Right ventricle myocardium inferior (tissue), 1 donor: ENCODE measurements at regions not wholly inside any gene's neighbourhood (a gene's known extent, or its start where the extent isn't known, plus 50 kb on each side); places are given as distances from the start of the nearest gene placed in this dataset.

Experiments used
- ATAC-seq: fragments of 200-7000 bp; cut with Tn5 transposase; one replicate; pipeline ENCODE4 v1.9.1; 2020; ENCODE audit warnings: mild to moderate bottlenecking, moderate library complexity
- DNase-seq: peaks from one replicate; pipeline ENCODE4 v3.0.0; 2021; ENCODE audit errors: missing footprints
- intact Hi-C: fragments of 100-400 bp; cut with DNase I; formaldehyde crosslinking; loops from one replicate; pipeline ENCODE4 v1.11.0; 2022
- donor health status: DM: no; HTN: yes; CAD: no; lungs with severe emphysema.

DNA sequence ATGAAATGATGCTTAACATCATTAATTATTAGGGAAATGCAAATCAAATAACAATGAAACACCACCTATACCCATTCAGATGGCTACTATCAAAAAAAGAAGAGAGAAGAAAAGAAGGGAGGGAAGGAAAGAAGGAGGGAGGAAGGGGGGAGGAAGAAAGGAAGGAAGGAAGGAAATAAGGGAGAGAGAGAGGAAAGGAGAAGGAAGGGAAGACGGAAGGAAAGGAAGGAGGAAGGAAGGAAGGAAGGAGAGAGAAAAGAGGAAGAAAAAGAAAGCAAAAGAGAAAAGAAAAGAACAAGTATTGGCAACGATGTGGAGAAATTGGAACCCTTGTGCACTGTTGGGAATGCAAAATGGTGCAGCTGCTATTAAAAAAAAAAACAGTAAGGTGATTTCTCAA, 363.3 kb downstream of the TNS1 start:
- ATAC-seq (no peak), DNase-seq (no peak)
- intact Hi-C loops, result no loop called here

- no peak for ATAC-seq
- DNase-seq, result no peak
- intact Hi-C loops, result no loop called here
Measured at GRCh38 chr2:217638533-217638932, 364.3 kb downstream of the TNS1 start.

DNA sequence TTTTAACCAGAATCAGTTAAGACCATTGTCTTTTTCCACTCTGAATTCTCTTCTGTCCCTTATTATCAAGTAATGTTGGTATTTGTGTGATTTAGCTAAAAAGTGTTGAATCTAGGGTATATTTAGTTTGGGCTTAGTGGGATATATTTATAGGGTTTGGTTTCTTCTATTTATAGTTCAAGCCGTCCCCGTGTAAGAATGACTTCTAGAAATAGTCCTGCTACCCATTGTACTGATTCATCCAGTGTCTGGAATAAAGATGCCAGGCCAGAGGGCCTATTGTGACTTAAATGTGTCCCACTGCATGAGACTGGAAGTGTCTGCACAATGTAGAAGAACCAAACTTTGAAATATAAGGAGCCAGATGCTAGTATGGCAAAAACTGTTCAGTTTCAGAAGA, 364.8 kb downstream of the TNS1 start:
- intact Hi-C loops, result no loop called here
- ATAC-seq (no peak), DNase-seq (no peak)

GRCh38 chr2:217636991-217637561, 365.7 kb downstream of the TNS1 start:
- no peak for ATAC-seq
- intact Hi-C loops, result no loop called here
- DNase-seq, result no peak

- peak; percentile 33 for ATAC-seq
- no peak for DNase-seq
- intact Hi-C loops, result no loop called here
Measured at GRCh38 chr2:217636578-217636977, 366.2 kb downstream of the TNS1 start.

DNA sequence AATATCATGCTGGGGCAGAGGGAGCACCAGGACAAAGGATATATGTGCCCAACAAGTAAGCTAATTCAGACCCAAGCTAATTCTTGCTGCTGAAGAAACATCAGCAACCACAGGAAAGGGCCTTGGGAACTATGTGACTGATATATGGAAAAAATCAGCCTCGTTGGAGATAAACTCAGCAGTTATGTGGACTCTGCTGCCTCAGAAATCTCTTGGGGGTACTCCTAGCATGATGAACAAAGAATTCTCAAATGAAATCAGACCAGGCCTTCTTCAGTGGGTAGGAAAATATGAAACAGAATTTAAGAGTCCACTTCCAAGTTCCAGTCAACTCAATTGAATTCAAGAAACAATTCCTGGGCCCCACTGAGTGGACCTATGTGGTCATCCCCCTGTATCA, 367.9 kb downstream of the TNS1 start:
- DNase-seq (no peak), ATAC-seq (no peak)
- intact Hi-C loops, result no loop called here

DNA sequence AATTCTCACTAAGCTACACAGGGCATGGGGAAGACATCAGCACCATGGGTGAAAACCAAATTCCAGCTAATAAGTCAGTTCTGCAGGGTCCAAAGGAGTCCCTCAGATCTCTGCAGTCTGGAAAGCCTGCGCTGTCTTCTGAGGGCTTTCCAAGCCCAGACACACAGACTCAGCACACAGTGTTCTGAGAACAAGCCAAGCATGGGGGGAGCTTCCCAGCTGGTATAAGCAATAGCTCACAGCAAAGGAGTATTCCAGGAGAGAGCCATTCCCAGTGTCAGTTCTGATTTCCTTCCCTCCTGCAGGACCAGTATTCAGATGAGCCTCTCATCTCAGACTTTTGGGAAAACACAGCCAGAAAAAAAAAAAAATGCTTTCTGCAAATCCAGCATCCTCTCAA, 370.8 kb downstream of the TNS1 start:
- DNase-seq (peak; percentile 73), ATAC-seq (peak; percentile 85)
- intact Hi-C loops, result no loop called here

DNA sequence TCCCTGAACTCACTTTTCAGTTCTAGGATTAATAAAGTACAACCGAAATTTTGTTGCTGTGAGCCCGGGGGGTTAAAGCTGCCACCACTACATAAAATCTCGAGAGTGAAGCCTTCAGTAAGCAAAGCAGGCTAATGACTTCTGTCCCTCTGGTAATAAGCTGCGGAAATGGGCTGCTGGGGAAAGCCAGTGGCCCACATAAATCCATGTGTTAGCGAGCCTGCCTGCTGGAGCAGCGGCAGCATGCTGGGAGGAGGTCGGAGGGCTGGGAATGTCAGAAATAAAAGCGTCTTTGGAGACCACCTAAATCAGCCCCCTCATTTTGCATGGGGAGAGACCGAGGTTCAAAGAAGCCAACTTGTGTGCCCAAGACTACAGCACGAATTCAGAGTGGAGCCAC, 371.7 kb downstream of the TNS1 start:
- ATAC-seq, result no peak
- no peak for DNase-seq
- intact Hi-C loops, result no loop called here

- no peak for ATAC-seq
- intact Hi-C loops, result no loop called here
Measured at GRCh38 chr2:217629347-217629746, 373.4 kb downstream of the TNS1 start.

GRCh38 chr2:217628061-217628460, 374.7 kb downstream of the TNS1 start:
- ATAC-seq, result no peak
- intact Hi-C loops, result no loop called here
- DNase-seq, result no peak

More at GRCh38 chr2:217629347-217629746, 373.4 kb downstream of the TNS1 start:
- no peak for DNase-seq

- no peak for DNase-seq
Measured at GRCh38 chr2:217626926-217627325, 375.9 kb downstream of the TNS1 start.

DNA sequence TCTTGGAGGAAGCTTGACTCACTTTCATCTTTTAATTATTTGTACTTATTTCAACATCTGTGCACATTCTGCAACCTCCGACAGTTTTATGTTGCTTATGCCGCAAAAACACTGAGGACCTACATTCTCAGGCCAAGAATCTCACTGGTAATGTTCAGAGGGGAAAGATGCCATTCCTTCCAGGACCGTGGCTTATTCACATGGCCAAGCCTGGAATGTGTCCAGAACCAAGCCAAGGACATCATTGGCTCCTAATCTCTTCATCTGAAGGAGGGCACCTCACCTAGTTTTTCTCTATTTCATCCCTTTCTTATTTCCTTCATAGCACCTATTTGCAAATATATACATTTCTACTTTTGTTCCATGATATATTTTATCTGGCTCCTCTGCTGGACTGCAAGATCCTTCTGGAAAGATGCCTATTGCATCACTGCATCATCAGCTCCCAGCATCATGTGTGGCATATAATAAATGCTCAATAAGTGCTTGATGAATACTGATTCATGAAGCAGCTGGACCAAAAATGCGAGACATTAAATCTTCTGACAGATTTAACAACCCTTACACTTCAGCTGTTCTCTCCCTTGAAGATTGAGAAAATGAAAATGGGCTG, 377.1 kb downstream of the TNS1 start:
- ATAC-seq (no peak), DNase-seq (no peak)
- intact Hi-C loops, result no loop called here

More at GRCh38 chr2:217626926-217627325, 375.9 kb downstream of the TNS1 start:
- ATAC-seq, result no peak
- intact Hi-C loops, result no loop called here

DNA sequence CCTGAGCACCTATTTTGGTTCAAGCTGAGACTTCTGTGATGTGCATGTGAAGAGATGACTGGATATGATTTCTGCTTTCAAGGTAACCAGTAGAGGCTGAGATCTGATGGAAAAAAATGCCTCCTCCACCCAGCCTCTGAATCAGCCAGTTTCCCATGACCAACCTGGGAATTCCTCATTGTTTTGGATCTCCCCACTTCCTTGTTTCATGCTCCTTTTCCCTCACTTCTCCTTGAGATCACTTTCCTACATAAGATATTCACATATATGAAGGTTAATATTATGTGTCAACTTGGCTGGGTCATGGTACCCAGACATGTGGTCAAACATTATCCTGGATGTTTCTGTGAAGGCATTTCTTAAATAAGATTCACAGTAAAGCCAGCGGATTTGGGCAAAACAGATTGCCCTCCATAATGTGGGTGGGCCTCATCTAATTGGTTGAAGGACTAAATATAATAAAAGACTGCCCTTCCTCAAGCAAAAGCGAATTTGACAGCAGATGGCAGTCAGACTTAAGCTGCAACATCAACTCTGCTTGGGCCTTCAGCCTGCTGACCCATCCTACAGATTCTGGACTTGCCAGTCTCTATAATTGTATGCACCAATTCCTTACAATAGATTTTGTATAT, 379.4 kb downstream of the TNS1 start:
- DNase-seq (no peak), ATAC-seq (no peak)
- intact Hi-C loops, result no loop called here

DNA sequence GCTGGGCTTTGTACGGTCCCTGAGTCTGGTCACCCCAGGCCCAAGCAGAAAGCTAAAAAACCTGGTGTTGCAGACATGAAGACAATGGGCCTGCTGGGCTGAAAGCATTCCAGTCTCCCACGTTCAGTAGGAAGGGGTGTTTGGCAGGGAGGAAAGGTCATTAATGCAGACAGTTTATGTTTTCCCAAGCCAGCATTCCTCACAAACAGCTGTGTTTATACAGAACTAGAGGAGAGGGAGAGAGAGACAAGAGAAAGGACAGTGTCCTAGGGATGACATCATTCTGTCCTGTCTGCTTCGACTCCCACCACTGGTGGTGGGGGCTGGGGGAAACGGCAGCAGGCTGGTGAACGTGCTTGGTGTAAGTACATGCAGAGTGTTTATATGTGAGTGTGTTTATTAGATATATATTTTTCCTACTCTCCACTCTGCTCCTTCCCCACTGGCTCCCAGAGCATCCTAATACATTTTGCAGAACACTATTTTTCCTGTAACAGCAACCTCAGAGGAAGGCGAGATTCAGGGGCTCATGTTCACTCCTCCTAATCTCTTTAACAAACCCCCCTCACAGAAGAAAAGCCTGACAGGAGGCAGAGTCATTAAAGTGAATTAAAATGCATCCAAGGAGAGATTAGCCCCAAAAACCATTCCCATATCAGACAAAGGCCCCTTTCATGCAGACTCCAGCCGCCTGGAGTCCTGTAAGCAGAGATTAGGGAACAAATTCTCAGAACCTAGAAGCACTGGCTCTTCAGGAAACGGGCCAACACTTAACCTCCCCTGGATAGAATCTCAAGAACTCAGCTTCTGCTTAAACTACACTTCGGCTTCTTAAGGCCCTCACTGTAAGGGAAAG, 380.4 kb downstream of the TNS1 start:
- DNase-seq (no peak), ATAC-seq (peak; percentile 56)
- intact Hi-C loops, result no loop called here

GRCh38 chr2:217621391-217621801, 381.4 kb downstream of the TNS1 start:
- DNase-seq (no peak), ATAC-seq (no peak)
- intact Hi-C loops, result no loop called here

GRCh38 chr2:217618744-217619143, 384.1 kb downstream of the TNS1 start:
- no peak for ATAC-seq
- DNase-seq, result no peak
- intact Hi-C loops, result no loop called here

DNA sequence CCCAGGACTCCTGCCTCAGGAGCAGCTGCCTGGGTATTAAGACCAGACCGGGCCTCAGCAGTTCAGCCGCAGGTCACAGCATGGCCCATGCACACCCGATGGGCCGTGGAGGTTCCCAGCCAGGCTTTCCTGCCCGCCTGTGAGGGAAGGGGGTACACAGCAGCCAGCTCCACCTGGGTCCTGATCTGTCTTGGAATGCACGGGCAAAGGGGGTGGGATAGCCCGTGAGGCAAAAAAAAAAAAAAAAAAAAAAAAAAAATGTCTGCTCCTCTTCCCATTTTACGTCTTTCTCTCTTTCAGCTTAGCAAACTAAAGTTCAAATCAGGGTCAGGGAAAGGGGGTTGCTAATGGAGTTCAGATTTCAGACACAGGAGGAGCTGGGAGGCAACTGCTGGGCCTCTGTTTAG, 385.2 kb downstream of the TNS1 start:
- DNase-seq (no peak), ATAC-seq (no peak)
- intact Hi-C loops, result no loop called here

DNA sequence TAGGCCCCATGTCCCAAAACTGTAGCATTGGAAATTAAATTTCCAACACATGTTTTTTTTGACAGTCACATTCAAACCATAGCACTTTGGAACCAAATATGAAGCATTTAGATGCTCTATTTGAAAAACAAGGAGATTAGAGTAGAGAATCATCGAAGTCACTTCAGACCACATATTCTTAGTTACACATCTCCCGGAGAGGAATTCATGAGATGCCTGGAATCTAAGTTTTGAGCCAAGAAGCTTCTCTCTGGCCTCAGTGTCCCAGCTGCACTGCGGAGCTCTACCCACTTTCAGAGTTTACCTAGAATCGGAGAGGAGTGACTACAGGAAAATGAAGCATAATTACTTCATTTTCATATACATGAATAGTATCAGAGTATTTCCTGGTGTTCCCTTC, 385.9 kb downstream of the TNS1 start:
- no peak for ATAC-seq
- DNase-seq, result no peak
- intact Hi-C loops, result no loop called here

GRCh38 chr2:217615171-217615570, 387.6 kb downstream of the TNS1 start:
- intact Hi-C loops, result no loop called here
- DNase-seq (no peak), ATAC-seq (no peak)

GRCh38 chr2:217614498-217614897, 388.3 kb downstream of the TNS1 start:
- intact Hi-C loops, result no loop called here
- ATAC-seq, result no peak
- no peak for DNase-seq
